HEK293 (cell line): ENCODE measurements at regions not wholly inside any gene's neighbourhood (a gene's known extent, or its start where the extent isn't known, plus 50 kb on each side); places are given as distances from the start of the nearest gene placed in this dataset.

ENCODE experiments used
- ATF2 ChIP-seq: fragments of 450-650 bp; formaldehyde crosslinking; IDR thresholded peaks from 2 replicates; pipeline ENCODE4 v1.5.1; 2016; ENCODE audit warnings: missing biosample characterization, missing genetic modification characterization, low read depth
- CTCF ChIP-seq: fragments of 450-650 bp; formaldehyde crosslinking; IDR thresholded peaks from 2 replicates; pipeline ENCODE4 v1.5.1; 2016; ENCODE audit warnings: missing biosample characterization, missing genetic modification characterization
- KLF9 ChIP-seq: fragments of 450-650 bp; formaldehyde crosslinking; IDR thresholded peaks from 2 replicates; pipeline ENCODE4 v1.5.1; 2016; ENCODE audit warnings: missing biosample characterization, missing genetic modification characterization, low read depth
- PRDM6 ChIP-seq: fragments of 450-650 bp; formaldehyde crosslinking; IDR thresholded peaks from 2 replicates; pipeline ENCODE4 v1.5.1; 2017; ENCODE audit warnings: missing biosample characterization, missing genetic modification characterization
- REST ChIP-seq: fragments of 450-650 bp; formaldehyde crosslinking; IDR thresholded peaks from 2 replicates; pipeline ENCODE4 v1.5.1; 2016; ENCODE audit warnings: missing biosample characterization, missing genetic modification characterization
- WT1 ChIP-seq: fragments of 450-650 bp; formaldehyde crosslinking; IDR thresholded peaks from 2 replicates; pipeline ENCODE4 v1.5.1; 2016; ENCODE audit warnings: missing biosample characterization, missing genetic modification characterization
- YY1 ChIP-seq: fragments of 450-650 bp; formaldehyde crosslinking; IDR thresholded peaks from 2 replicates; pipeline ENCODE4 v1.5.1; 2018; ENCODE audit warnings: missing biosample characterization, missing genetic modification characterization
- ZBTB8A ChIP-seq: fragments of 450-650 bp; formaldehyde crosslinking; IDR thresholded peaks from 2 replicates; pipeline ENCODE4 v1.5.1; 2016; ENCODE audit warnings: missing biosample characterization, missing genetic modification characterization
- ZIC2 ChIP-seq: fragments of 450-650 bp; formaldehyde crosslinking; IDR thresholded peaks from 2 replicates; pipeline ENCODE4 v1.5.1; 2016; ENCODE audit warnings: missing biosample characterization, missing genetic modification characterization
- ZNF544 ChIP-seq: fragments of 450-650 bp; formaldehyde crosslinking; IDR thresholded peaks from 2 replicates; pipeline ENCODE4 v1.5.0; 2017; ENCODE audit warnings: missing biosample characterization, missing genetic modification characterization
- ZNF558 ChIP-seq: fragments of 450-650 bp; formaldehyde crosslinking; IDR thresholded peaks from 2 replicates; pipeline ENCODE4 v1.5.1; 2016; ENCODE audit warnings: missing biosample characterization, missing genetic modification characterization
- ZNF639 ChIP-seq: fragments of 450-650 bp; formaldehyde crosslinking; IDR thresholded peaks from 2 replicates; pipeline ENCODE4 v1.5.1; 2016; ENCODE audit warnings: missing biosample characterization, missing genetic modification characterization
- ZNF776 ChIP-seq: fragments of 450-650 bp; formaldehyde crosslinking; IDR thresholded peaks from 2 replicates; pipeline ENCODE4 v1.5.0; 2017; ENCODE audit warnings: missing biosample characterization, missing genetic modification characterization, borderline replicate concordance
- ZNF830 ChIP-seq: fragments of 450-650 bp; IDR thresholded peaks from 2 replicates; pipeline ENCODE4 v1.5.0; 2018; ENCODE audit warnings: missing biosample characterization, missing genetic modification characterization, low read depth, mild to moderate bottlenecking, moderate library complexity

GRCh38 chr3:5297895-5298294 lies 110.4 kb downstream of the EDEM1 start:
- TF ChIP-seq YY1 (tag by site-specific recombination) (no peak), ATF2 (tag by site-specific recombination) (no peak), ZBTB8A (tag by site-specific recombination) (no peak), CTCF (no peak), ZNF776 (tag by site-specific recombination) (no peak), ZNF558 (tag by site-specific recombination) (no peak), KLF9 (tag by site-specific recombination) (no peak), ZNF830 (tag by site-specific recombination) (no peak), REST (tag by site-specific recombination) (no peak), WT1 (tag by site-specific recombination) (no peak), PRDM6 (tag by site-specific recombination) (no peak), ZNF544 (tag by site-specific recombination) (no peak), ZNF639 (no peak), ZIC2 (tag by site-specific recombination) (no peak)
